NCI-H2196 treated with DMSO at 0.1 percent for 48 hours (cell line): ENCODE measurements at regions not wholly inside any gene's neighbourhood (a gene's known extent, or its start where the extent isn't known, plus 50 kb on each side); places are given as distances from the start of the nearest gene placed in this dataset.

ENCODE experiments used
- DNase-seq: peaks from one replicate; lab custom pipeline; 2025; ENCODE audit not compliant: unreplicated experiment; lab: John Stamatoyannopoulos, UW

GRCh38 chr3:72569754-72570440 lies 278.3 kb downstream of the SHQ1 start:
- no peak for DNase-seq

DNA sequence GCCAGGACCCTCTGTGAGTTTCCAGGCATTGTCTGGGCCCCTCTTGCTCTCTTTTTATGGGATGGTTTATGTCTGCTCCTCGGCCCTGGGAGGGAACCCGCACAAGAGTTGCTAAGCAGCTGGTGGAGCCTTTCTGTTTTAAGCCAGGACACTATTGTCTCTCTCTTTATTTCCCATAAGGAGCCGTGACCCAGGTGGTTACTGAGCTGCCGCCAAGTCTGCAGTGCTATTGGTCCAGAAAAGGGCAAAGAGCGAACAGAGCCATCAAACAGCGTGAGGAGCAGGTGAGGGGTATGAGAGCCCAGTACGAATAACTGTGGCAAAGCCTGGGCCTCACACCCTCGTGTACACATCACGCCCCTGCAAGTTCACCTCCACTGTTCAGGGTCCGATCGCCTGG lies 280.2 kb downstream of the SHQ1 start:
- no peak for DNase-seq

GRCh38 chr3:72567474-72567873 lies 280.8 kb downstream of the SHQ1 start:
- DNase-seq = no peak

DNA sequence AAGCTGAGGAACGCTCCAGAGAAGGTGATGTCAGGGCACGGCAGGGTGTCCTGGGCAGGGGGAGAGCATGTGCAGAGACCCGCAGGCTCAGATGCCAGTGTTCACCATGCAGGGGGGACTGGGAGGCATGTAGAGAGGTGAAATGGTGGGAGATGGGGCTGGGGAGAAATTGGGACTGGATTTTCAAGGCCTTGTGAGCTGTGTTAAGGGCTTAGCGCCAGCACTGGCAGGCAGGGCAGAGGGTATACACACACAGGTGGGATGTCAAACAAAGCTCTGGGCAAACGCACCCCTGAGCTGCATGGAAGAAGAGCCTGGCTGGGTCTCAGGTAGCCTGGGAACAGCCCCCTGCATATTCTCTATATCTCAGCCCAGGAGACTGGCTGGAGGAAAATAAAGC lies 282.7 kb downstream of the SHQ1 start:
- no peak for DNase-seq

- DNase-seq = no peak
These were observed 284.4 kb downstream of the SHQ1 start for GRCh38 chr3:72563690-72564370.

DNA sequence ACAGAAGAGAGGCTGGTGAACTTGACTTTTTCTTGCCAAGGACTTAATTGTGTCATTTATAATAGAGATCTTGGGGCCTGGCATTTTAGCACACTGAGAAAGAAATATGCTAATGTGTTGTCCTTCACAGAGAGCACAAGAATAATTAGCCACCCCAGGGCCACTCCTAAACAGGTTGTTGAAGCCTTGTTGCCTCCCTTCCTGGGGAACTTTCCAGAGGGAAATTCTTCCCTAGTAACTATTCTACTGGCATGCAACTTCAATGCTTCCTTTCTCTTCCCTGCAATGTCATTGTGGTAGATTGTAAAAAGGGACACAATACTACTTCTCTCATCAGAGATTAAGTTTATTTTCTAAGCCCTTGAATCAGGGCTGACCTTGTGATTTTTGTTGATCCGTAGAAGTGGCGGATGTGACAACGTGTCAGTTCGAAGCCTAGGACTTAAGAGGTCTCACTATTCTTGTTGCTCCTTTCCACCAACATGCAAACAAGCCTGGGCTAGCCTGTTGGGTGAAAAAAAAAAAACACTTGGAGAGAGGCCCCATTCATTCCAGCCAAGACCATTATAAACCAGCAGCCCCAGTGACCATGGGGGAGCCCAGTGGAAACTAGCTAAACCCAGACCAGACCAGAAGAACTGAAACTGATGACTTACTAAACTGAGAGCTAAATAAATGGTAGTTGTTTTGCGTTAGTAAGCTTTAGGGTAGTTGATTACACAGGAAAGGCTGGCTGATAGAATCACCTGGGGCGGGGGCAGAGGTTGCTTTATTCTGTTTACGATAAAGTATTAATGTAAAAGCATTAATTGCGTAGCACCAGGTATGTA lies 287.2 kb downstream of the SHQ1 start:
- DNase-seq = no peak

GRCh38 chr3:72559385-72559784 lies 288.9 kb downstream of the SHQ1 start:
- no peak for DNase-seq

- DNase-seq = no peak
These were observed 290.2 kb downstream of the SHQ1 start for GRCh38 chr3:72558001-72558400.

GRCh38 chr3:72555714-72556113 lies 292.5 kb downstream of the SHQ1 start:
- DNase-seq = no peak

GRCh38 chr3:72554689-72555088 lies 293.6 kb downstream of the SHQ1 start:
- no peak for DNase-seq

- DNase-seq = no peak
These were observed 294.9 kb downstream of the SHQ1 start for GRCh38 chr3:72553298-72553697.

- no peak for DNase-seq
These were observed 297.5 kb downstream of the SHQ1 start for GRCh38 chr3:72550582-72551262.

DNA sequence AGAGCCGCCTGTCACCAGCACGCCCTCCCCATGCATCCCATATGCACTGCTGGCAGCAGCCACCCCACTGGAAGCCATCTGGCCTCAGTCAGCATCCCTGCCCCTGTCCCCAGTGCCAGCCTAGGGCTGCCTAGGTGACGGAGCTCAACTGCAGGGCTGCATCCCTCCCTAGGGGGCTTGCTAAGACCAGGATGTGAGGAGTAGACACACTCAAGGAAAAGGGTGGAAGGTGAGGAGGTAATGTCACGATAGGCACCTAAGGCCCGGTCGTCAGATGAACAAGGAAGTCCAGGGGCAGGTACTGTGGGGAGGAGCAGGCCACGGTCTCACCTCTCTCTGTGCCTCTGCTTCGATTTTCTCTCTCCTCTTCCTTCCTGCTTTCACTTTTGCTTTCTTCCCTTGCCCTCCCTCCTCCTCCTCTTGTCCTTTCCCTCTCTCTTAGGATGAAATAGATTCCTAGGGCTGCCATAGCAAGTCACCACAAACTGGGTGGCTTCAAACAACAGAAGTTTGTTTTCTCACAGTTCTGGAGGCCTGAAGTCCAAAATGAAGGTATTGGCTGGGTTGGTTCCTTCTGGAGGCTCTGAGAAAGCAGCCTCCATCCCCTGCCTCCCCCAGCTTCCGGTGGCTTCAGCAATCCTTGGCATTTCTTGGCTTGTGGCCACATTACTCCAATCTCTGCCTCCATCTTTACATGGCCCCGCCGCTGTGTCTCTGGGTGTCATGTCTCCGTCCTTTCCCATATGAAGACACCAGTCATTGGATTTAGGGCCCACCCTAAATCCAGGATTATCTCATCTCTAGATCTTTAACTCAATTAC lies 298.3 kb downstream of the SHQ1 start:
- no peak for DNase-seq

DNA sequence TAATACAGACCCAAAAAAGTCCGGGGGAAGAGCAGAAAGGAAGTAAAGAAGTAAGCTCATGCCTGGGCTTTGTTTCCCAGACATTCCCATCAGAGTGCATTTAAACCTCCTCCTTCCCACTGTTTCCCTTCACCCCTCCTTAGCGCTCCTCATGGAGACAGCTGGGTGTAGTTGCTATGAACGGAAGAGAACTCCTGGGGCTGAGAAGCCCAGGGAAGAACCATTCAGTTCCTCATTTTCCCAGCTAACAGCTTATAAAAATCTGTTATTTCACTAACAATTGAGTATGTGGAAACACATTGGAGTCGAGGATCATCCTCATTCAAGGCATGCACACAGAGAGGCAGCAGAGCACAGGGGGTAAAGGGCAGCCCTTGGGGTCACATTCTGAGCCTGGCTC lies 299.3 kb downstream of the SHQ1 start:
- DNase-seq = no peak

- no peak for DNase-seq
These were observed 299.8 kb downstream of the SHQ1 start for GRCh38 chr3:72548461-72548860.

GRCh38 chr3:72547183-72547582 lies 301.1 kb downstream of the SHQ1 start:
- DNase-seq = no peak

DNA sequence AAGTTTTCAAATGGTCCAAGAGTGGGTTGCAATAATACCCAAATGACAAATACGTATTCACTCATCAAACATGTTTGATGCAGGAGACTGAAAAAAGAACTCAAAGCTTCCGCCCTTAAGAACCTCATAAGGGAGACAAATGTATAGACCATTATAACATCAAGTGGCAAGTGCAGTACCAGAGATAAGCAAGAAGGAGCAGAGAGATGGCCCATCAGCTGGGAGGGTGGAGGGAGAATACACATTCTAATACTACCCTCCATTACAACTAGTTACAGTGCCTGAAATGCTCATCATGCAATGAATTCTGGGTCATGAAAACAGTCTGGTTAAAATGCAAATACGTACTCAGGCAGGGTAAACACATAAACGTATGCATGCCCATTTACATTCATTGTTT lies 304.0 kb downstream of the SHQ1 start:
- no peak for DNase-seq

- DNase-seq = no peak
These were observed 305.0 kb downstream of the SHQ1 start for GRCh38 chr3:72543246-72543645.

- no peak for DNase-seq
These were observed 305.5 kb downstream of the SHQ1 start for GRCh38 chr3:72542781-72543180.

GRCh38 chr3:72539856-72540255 lies 308.4 kb downstream of the SHQ1 start:
- DNase-seq = no peak
